ENCODE measurements at regions not wholly inside any gene's neighbourhood (a gene's known extent, or its start where the extent isn't known, plus 50 kb on each side); places are given as distances from the start of the nearest gene placed in this dataset.
"Not testable (repeated sequence)": the region's sequence is repeated elsewhere in the genome, so short reads cannot be mapped to it uniquely, and the experiment has no call there.

DNA sequence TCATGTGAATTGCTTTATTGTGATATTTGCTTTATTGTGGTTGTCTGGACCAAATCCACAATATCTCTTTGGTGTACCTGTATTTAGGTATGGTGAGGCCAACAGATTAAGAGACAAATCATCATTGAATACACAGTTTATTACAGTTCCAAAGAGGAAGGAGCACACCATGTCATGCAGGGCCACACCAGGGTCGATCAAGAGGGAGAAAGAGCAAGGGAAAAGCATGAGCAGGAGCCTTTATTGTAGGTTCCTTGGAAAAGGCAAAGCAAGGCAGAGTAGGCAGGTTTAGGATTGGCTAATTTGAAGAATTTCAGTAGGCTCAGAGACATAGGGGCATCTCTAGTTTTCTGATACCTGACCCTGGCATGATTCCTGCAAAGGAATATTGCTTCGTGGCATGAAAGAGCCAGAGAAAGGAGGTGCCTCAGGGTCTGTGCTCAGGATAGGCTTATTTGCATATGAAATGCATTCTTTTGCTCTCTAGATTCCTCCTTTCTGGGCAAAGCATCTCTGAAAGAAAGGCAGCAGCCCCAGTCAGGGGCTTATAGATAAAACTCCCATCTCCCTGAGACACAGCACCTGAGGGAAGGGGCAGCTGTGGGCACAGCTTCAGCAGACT is 214.2 kb upstream of the ERBB4 start:
- no peak for DNase-seq

DNA sequence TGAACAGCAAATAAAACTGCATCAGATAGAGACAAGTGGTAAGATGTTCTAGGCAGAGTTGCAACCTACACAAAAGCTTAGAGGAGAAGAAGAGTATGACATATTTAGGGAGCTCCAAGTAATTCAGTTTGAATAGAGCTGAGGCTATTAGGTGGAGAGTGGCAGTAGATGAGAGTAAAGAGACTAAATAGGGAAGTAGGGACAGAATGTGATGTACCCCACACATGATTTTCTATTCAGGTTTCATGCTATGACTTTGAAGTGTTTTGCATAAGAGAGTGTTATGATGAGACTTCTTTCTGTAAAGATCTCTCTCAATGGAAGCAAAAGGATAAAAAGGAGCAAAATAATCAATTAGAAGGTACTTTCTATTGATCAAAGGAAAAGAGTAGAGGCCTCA is 206.8 kb upstream of the ERBB4 start:
- DNase-seq: no peak

DNA sequence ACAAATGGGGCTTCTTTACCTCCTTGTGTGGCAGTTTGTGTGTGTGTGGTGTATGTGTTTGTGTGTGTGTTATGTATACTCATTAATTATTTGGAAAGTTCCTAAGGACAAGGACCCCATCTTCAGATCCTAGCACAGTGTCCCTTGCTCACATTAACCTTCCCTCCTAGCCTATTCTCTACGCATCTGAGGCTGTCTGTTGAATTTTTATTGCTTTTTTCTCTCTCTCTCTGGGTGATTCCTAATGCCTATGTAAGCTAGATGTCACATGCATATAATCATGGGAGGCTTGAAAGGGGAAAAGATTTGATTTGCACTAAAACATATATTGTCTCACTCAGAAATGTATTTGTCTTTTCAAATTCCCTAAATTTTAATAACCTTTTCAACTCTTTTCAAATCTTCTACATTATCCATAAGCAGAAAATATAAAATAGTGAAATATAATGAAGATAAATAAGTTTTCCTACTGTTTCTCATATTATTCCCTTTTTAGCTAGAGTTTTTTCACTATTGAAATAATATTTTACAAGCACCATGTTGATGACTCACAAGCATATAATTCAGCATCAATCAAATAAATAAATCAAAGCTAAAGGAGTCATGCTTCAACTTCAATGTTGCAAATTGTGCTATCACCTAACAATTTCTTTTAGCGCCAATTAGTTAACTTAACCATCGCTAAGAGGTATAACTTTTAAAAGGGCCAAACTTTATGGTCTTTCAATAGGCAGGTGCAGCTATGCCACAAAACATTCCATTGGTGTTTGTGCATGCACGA is 199.0 kb upstream of the ERBB4 start:
- no peak for DNase-seq

DNA sequence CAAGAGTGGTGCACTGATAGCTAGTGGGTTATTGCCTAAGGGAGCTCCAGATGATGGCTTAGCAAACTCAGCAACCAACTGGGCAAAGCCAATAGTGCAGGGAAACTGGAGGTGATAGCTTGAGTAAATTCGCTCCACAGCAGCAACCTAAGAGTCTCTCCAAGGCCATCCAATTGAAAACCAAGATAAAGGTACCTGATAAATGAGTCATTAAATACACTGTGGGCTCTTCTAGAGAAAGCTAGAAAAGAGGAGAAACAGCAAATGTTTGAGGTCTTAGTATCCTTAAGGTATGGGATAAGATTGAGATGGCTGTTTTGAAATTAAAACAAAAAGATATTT is 197.8 kb upstream of the ERBB4 start:
- DNase-seq: no peak

DNA sequence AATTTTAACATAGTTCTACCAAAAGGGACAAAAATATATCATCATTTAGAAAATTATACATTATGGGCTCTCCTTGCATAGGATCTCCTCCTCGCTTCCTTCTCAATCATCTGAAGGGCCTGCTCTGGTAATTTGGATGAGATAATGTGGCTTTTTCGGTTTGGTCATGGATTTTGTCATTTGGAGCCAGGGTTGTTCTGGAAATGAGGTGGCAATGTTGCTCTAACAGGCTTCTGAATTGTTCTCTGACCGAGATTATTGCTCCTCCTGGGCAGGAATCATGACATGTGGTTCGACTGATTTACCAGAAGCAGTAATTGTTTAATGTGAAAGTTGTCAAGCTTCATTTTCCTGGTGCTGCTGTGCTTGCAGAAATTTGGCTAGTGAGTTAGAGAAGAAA is 194.7 kb upstream of the ERBB4 start:
- DNase-seq: no peak

DNA sequence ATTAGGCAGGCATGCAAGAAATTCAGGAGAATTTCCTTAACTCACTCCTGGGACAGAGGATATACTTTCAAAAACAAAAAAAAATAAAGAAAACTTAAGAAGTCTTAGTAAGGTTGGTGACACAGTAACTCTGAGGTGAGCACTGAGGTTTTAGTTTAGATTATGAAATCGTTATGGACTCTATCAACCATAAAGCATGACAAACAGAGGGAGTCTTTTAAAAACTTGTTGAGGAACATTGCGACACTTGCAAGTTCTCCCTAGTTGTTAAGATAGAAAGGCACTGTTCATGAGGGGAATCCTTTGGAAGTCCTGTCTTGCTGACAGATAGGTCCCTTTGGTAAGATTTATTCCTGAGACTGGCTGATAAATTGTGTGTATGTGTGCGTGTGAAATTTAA is 194.3 kb upstream of the ERBB4 start:
- no peak for DNase-seq

DNA sequence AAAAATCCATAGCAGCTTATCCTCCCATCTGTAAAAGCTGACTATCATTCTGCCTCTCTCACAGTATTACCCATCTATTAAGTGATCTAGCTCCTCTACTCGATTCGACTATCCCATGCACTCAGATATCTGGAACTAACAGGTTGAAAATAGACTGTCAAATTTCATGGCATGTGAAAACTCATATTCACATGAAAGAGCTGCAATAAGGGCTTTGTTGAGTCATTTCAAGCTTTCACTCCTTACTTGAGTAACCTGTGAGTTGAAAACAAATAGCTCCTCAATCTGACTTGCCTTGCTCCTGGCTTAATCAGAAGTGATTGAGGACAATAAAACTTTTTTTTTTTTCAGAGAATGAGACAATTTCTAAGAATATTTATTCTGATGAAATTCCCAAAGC is 192.4 kb upstream of the ERBB4 start:
- no peak for DNase-seq

DNA sequence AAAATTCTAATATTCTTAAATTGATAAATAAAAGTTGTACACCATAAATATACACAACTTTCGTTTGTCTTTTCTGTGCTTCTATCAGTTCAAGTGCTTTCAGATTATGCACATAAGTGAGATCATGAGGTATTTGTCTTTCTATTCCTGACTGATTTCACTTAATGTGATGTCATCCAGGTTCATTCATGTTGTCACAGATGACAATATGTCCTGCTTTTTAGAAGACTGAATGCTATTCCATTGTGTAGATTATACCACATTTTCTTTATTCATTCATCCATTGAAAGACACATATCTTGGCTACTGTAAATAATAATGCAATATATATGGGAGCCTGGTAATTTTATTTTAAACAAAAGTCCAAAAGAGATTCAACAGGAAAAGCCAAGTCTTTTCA is 190.1 kb upstream of the ERBB4 start:
- DNase-seq: no peak

DNA sequence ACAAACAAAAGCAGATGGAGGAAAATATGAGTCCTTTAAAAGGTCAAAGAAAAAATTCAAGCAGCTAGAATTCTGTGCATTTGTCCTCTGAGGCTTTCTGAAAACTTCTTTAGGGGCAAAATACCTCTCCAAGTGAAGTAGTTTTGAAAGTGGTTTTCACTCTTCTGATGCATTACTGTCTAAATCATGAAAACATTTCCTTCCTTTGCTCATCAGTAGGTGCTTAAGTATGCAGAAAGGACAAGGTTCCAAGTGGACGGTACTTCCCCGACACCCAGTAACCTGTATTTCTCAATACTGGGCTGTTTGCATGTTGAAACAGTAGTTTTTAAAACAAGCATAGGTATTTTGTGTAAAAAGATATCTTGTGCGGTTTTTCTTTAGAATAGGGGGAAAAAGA is 189.1 kb upstream of the ERBB4 start:
- DNase-seq: no peak

DNA sequence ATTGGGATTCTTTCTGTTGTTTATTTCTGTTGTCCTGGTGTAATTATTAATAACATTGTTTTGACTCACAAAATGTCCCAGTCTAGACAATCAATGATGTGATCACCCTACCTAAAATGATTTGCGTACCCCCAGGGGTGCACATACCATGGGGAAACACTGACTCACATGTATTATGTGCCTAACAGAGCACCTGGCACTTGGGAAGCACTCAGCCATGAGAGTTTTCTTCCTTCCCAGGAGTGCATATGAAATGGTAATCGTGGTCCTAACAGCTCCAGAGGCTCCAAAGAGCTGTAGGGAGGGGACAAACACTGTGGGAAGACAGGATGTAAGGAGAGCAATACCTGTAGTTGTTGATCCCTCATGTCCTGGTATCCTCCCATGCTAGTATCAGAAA is 187.8 kb upstream of the ERBB4 start:
- DNase-seq: no peak

DNA sequence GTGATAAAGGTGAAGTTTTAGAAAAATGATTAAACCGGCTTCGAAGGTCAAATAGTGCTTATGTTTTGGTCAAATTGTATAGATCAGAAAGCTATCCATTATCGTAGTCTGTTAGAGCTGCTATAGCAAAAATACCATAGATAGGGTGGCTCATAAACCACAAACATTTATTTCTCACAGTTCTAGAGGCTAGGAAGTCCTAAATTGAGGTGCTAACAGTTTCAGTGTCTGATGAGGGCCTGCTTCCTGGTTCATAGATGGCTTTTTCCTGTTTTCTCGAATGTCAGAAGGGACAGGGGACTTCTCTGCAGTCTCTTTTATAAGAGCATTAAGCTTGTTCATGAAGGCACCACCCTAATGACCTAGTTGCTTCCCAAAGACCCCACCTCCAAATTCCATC is 186.6 kb upstream of the ERBB4 start:
- DNase-seq: no peak

DNA sequence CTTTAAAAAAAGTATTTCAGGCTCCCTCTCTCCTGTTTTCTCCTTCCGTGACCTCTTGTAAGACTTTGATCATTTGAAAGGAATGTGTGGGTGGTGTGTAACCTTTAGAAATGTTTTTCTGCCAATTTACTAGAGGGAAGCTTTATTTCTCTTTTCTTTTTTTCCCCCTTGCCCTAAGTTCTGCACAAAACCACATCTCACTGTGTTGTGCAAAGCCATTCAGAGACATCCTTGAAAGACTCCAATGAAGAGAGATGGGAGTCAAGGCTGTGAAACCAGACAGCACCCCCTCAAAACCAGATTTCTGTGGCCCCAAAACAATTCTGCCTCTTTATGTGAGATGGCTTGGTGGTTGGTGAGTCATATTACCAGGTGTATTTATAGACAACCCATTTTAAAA is 184.6 kb upstream of the ERBB4 start:
- no peak for DNase-seq

DNA sequence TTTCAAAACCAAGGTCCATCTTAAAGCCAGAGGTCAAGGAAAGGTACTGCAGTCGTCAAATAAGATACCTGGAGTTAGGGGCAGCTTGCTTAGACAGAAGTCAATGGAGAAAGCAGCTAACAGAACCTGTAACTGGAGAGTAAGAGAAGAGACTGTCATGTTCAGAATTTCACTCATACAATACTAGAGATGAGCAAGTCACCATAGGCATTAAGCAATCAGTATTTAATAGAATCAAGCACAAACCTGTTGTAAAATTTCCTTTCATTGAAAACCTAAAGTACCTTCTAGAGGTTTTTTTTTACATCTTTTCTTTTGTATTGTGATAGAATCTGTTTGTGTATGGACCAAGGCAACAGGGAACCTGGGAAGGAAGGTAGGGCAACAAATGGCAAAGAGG is 183.4 kb upstream of the ERBB4 start:
- no peak for DNase-seq

DNA sequence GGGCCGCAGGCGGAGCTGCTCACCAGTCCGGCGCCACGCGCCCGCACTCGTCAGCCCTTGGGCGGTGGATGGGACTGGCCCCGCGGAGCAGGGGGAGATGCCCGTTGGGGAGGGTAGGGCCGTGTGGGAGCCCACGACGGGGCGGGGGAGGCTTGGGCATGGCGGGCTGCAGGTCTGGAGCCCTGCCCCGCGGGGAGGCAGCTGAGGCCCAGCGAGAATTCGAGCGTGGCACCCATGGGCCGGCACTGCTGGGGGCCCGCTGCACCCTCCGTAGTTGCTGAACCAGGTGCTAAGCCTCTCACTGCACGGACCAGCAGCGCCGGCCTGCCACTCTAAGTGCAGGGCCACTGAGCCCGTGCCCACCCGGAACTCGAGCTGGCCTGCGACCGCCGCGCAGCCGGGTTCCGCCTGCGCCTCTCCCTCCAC is 182.4 kb upstream of the ERBB4 start:
- DNase-seq: no peak

DNA sequence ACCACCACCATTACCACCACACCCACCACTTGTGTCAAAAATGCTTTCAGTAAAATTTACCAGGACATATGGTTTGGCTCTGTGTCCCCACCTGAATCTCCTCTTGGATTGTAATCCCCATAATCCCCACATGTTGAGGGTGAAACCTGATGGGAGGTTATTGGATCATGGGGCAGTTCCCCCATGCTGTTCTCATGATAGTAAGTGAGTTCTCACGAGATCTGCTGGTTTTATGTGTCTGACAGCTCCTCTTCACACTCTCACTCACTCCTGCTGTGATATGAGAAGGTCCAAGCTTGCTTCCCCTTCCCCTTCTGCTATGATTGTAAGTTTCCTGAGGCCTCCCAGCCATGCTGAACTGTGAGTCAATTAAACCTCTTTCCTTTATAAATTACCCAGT is 176.8 kb upstream of the ERBB4 start:
- not testable (repeated sequence) for DNase-seq

DNA sequence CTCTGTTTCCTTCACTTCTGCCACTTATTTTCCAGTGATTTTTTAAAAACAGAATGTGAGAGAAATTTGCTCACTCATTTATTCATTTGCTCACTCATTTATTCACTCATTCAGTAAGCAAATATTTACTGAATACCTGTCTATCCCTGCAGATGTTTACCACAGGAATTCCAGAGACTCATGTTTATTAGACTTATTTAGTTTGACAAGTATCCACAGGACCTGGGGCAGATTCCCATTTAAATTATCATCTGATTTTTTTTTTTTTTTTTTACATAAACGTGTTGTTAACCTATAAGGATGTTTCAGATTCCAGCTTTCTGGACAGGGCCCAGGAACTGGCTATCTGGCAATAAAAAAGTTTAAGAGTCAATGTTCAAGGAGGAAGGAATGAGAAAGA is 175.1 kb upstream of the ERBB4 start:
- DNase-seq: no peak

DNA sequence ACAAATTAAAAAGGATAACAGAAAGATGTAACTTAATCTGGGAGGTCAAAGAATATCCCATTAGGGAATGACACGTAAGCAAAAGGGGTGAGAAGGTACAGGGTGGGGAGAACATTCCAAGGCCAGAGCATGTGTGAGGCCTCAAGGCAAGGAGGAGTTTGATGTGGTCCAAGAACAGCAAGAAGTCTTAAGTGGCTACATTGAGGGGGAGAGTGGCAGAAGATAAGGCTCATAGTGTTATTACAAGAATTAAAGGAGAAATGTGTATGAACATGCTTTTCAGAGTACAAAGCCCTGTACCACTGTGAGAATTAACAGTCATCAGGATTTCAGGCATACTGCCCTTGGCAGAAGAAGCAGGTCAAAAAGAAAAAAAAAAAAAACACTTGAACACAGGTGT is 174.4 kb upstream of the ERBB4 start:
- no peak for DNase-seq

DNA sequence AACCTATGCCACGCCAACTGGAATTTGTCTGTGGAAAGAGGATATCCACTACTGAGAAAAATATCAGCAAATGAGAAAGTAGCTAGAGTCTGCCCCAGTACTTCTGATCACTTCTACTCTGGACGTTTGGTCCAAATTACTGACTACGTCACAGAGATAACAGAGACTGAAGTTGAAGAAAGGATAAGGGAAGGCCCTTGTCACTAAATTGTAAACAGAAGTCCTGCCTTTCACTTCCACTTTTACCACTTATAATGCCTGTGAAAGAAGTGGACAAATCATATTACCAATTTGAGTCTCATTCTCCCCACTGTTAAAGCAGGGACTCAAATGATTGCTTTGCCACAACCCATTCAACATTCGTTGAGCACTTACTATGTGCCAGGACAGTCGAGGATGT is 173.9 kb upstream of the ERBB4 start:
- DNase-seq: no peak

DNA sequence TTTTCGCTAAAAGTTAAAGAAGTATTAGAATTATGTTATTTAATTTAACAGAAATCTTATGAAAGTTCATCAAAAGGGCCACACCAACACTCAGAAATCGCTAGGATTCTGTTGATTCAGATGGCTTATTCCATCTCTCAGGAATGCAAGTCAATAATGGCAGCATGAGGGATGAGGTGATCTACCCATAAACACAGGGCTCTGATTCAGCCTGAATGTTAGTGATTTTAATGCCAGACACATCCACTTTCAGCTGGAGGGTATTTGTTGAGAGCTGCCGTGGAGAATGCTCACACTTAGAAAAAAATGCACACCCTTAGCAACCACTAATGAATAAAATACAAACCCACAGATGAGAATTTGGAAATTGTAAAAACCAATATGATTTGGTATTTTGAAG is 173.3 kb upstream of the ERBB4 start:
- DNase-seq: no peak

DNA sequence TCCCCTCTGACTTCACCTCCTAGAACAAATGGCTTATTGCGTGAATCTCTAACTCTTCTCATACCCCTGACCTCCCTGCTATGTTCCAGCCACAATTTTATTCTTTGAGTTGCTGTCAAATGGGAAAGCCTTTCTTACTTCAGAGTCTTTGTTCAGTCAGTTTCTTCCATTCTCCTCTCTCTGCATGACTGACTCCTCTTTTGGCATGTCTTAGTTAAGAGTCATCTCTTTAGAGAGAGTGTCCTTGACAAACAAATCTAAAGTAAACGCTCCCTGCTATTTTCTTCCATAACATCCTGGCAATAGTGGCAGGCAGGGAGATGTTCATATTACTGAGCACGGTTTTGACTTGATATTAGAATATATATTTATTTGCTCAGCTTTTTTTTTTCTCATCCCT is 170.7 kb upstream of the ERBB4 start:
- no peak for DNase-seq

DNA sequence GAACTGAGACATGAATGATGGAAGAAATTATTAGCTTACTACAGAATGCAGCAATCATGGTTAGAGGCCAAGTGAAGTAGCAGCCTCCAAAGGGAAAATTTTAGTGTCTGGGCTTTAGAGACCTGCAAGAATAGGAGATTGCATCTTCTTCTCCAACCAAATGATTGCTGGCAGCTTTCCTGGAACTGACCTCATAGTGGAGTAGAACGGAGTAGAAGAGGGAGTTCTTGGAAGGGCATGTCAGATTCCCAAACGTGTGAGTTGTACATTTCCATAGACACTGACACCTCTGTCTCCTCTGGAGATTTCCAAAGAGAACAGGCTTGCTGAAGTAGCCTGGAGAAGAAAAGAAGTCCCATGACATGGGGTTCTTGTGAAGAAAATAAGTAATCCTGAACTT is 169.8 kb upstream of the ERBB4 start:
- DNase-seq: no peak

DNA sequence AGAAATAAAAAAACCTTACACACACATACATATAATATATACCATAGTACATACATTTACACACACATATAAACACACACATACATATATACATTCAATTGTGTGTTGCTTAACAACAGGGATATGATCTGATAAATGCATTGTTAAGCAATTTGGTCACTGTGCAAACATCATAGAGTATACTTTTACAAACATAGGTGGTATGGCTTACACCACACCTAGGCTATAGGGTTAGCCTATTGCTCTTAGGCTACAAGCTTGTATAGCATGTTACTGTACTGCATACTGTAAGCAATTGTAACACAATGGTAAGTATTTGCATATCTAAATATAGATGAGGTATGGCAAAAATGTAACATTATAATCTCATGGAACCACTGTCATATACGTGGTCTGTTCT is 156.8 kb upstream of the ERBB4 start:
- DNase-seq: no peak

DNA sequence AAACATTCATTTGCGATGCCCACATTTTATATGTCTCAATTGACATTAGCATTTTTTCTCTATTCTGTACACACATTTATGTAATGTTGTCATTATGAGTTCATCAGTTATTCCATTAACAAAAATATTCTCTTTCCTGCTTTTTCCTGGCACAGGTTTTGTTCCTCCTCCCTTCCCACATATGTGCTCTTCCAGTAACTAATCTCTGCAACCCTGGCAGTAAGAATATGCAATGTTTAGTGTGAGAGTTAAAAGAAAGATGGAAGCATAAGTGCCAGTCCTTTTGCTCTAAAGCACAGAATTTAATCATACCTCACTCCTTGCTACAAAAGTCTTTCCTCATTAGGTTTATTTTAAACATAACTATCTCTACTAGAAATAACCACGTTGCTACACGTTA is 155.8 kb upstream of the ERBB4 start:
- DNase-seq: no peak

DNA sequence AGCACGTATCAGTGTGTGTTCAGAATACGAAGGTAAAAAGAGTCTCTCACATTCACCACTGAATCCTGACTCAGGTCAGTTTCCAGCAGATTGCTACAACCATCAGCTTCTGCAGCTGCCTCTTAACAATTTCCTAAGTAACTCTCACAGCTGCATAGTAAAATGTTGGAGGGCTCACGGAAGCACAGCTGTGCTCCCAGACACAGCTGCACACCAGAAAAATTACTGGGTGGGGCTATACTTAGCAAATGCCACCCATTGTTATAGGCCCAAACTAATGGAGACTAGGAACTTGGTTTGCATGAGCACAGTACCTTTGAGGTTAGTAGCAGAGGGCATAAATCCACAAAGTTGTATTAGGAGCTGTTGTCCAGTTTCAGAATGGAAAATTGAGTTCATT is 153.9 kb upstream of the ERBB4 start:
- DNase-seq: no peak

DNA sequence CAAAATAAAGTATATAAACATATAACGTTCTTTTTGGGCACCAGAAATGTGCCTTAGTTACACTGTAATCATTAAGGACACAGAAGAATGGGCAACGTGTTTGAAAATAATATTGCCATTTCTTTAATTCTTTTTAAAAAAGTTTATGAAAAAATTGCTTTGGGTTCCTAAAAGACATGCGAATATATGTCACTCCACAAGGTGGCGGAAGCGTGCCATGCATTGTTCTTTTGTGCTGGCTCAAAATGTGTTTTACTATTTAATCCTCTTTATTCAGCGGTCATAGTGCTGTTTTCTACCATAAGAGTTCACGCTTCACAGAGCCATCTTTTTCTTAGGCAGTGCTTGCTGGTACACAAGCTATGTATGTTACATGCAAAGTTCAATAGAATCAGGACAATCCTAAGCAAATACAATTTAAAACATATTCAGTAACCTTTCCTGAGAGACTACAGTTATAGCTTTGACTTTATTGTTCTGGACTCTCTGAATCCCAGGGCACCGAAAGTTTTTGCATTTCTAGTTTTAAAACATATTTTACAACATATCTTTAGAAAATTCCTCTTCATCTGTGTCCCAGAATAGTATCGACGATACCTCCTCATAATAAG is 147.8 kb upstream of the ERBB4 start:
- DNase-seq: peak; percentile 35

Data from stimulated activated CD4-positive, alpha-beta T cell treated with anti-CD3 and anti-CD28 coated beads, Interleukin-12 subunit alpha, Interleukin-12 subunit beta, amount 100 ng/mL, for 4 hours (primary cell).